H54 (cell line): ENCODE measurements at regions not wholly inside any gene's neighbourhood (a gene's known extent, or its start where the extent isn't known, plus 50 kb on each side); places are given as distances from the start of the nearest gene placed in this dataset.

Experiments
- DNase-seq: peaks from one replicate; pipeline ENCODE4 v3.0.0; 2011; ENCODE audit warnings: low spot score, mixed read lengths; ENCODE audit not compliant: insufficient read length
- FAIRE-seq: peaks from 3 replicates; lab custom pipeline; 2011; peaks lifted over from hg19 to GRCh38; lab: Jason Lieb, UNC
- POLR2A ChIP-seq: IDR thresholded peaks from 2 replicates; pipeline ENCODE4 v1.6.1; 2011; ENCODE audit warnings: low read depth, mild to moderate bottlenecking, low read length

DNA sequence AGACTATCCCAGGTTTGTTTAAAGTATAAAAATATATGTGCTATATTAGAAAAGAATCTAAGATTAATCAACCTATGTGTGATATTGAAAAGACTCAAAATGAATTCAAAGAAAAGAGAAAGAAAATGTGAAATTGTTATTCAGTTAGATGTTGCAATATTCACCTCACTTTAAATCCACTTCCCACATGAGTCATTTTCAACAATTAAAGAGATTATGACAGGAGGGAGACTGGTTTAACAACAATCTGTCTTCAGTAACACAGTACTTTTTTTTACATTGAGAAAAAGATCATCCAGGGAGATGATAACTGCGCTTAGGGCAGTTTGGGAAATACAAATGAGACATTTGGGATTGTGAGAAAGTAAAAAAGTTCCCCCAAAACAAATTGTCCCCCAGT lies 1246.2 kb downstream of the SLITRK1 start:
- no peak for DNase-seq
- no peak for FAIRE-seq
- TF ChIP-seq POLR2A = no peak

DNA sequence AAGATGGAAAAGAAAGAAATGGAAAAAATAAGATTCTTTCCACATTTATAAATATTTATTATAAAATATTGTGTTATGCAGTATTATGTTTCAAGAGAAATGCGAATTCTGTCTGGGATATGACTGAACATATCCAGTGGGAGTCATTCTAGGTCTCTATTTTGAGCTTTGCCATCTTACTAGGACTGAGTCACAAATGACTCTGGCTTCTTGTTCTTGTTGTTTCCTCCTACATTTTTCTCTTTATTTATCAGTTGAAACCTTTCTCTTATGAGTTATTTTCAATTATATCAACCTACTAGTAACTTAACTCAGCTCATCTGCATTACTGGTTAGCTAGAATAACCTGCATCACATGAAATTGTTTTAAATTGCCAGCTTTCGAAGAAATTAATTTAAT lies 1247.3 kb downstream of the SLITRK1 start:
- DNase-seq = no peak
- FAIRE-seq = no peak
- no peak for TF ChIP-seq POLR2A

DNA sequence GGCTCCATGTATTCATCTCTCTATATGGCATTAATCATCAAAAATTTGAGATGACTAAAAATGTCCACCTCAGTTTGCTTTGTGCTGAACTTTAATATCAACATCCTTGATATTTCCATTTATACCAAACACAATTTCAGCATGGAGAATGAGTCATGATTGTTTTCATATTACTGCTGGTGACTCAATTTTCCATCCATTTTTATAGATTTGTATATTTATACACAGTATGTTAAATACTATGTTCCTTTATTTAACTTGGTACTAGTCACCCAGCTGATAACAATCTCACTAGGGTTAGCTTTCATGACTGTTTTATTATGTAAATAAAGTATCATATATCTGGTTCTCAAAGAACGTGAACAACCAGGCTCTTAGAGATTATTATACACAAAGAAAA lies 1255.1 kb downstream of the SLITRK1 start:
- DNase-seq (no peak), FAIRE-seq (no peak)
- no peak for TF ChIP-seq POLR2A

DNA sequence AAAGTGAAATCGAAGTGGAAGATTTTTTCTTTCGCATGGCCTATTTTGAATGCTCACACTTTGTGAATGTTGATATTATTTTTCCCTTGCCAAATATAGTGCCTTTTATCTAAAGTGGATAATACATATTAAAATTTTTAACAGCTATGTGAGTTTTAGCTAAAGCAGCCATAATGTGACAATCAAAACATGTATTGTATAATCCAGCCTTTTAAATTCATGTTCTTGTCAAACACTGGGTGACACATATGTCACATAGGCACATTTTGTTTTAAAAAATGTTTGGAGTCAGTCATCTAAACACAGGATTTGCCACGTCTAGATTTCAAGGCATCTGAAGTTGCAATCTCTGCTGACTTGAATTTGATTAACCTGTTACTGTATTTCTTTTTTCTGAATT lies 1256.6 kb downstream of the SLITRK1 start:
- DNase-seq = no peak
- no peak for TF ChIP-seq POLR2A
- FAIRE-seq = no peak

DNA sequence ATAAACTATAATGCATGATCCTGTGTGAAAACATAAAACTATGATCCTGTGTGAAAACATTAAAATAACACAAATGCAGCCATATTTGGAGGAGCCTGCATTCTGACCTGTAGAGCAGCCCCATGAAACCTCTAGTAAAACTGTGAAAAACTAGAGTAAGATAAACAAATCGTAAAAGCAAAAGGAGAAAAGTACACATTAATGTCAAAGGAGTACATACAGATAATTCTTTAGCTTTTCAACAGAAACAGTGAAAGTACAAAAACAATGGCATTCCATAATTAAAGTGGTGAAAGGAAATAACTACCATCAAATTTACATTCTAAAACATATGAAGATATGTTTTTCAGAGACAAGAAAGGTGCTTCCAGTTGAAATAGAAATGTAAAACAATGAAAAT lies 1267.2 kb downstream of the SLITRK1 start:
- TF ChIP-seq POLR2A = no peak
- FAIRE-seq (peak; percentile 50), DNase-seq (no peak)

DNA sequence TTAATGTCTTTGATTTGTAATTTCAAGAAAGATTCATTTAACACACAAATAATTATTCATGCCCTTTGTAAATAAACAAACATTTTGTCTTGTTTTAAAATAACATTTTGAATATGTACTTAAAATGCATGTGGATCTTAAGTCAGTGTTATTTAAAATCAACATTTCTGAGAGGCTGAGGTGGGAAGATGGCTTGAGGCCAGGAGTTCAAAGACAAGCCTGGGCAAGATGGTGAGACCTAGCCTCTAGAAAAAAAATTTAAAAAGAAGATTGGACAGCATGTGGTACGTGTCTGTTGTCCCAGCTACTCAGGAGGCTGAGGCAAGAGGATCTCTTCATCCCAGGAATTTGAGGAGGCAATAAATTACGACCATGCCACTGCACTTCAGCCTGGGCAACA lies 1268.2 kb downstream of the SLITRK1 start:
- no peak for DNase-seq
- no peak for TF ChIP-seq POLR2A
- FAIRE-seq = no peak

DNA sequence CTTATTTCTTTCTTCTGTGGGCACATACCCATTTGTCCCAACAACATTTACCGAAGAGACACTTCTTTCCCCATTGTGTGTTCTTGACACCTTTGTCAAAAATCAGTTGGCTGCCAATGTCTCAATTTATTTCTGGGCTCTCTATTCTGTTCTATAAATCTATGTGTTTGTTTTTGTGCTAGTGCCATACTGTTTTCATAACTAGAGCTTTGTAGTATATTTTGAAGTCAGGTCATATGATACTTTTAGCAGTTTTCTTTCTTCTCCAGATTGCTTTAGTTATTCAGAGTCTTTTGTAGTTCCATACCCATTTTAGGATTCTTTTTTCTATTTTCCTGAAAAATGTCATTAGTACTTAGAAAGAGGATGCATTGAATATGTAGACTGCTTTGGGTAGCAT lies 1276.3 kb downstream of the SLITRK1 start:
- no peak for FAIRE-seq
- DNase-seq = no peak
- no peak for TF ChIP-seq POLR2A

DNA sequence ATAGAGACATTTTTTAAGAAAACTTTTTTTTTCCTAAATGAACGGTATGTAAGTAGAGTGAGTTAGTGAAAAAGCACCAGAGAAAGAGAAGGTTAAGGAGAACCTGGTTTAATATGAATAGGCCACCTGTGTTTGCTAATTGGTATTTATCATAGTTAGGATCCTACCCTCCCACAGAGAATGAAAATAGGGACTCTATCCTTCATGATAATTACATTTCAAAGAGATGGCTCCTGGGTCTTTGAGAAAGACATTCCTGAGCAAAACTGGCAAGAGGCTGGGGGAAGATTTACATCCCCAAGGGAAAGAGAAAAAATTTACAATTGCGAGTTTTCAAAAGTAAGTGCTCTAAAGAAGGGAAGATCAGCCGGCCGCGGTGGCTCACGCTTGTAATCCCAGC lies 1284.5 kb downstream of the SLITRK1 start:
- DNase-seq = no peak
- TF ChIP-seq POLR2A = no peak
- no peak for FAIRE-seq

DNA sequence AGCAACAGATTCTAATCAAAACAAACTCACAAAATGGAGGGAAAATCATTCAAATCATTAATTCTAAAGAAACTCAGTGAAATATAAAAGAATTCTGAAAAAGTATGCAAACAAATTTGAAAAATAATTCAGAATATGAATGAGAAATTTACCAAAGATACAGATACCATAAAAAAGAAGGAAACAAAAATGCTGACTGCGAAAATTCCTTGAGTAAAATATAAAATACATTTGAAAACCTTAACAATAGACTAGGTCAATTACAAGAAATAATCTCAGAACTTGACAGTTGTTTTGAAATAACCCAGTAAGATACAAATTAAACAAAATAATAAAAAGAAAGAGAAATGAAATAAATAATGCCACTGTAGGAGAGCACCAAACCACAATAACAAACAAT lies 1289.0 kb downstream of the SLITRK1 start:
- DNase-seq (no peak), FAIRE-seq (no peak)
- TF ChIP-seq POLR2A = no peak

DNA sequence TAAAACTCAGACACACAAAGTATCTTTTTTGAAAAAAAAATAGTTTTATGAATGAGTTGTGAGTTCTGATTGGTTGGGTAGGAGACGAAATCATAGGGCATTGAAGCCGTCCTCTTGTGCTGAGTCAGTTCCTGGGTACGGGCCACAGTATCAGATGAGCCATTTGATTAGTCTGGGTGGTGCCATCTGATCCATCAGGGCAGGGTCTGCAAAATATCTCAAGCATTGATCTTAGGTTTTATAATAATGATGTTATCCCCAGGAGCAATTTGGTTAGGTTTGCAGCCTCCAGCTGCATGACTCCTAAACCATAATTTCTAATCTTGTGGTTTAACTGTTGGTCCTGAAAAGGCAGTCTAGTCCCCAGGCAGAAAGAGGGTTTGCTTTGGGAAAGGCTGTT lies 1310.6 kb downstream of the SLITRK1 start:
- no peak for DNase-seq
- no peak for FAIRE-seq
- no peak for TF ChIP-seq POLR2A

DNA sequence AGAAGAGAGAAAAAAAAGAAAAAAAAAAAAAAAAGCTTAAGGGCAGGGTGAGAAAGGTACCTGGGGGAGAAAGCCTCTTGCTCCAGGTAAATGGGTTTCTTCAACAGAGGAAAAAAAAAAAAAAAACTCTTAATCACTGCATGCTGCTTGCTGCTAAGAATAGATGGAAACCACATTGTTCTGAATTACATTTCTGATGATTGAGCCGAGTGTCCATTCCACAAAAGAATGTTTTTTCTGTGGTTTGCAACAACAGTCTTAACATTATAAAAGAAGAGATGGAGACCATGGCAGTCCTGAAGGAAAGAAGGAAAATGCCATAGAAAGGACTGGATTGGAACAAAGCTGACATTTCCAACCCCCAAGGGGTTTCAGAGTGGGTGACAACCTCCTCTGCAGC lies 1312.7 kb downstream of the SLITRK1 start:
- DNase-seq = no peak
- no peak for FAIRE-seq
- TF ChIP-seq POLR2A = no peak

DNA sequence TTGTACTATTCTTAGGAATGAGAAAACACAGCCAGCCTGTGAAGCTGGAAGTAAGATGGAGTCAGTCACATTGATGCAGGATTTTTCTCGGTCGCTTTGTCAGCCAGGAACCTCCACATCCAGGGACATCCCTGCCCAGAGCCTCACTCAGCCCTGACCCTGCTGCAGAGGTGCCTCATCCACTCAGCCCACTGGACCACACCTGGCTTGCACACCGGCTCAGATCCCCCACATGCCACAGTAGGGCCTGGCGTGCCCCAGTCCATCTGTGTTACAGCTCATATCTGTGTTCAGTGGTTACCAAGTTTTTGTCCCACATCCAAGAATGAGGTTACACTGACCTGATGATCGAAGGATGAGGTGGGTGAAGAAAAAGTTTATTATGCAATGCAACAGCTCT lies 1315.4 kb downstream of the SLITRK1 start:
- TF ChIP-seq POLR2A = no peak
- no peak for FAIRE-seq
- DNase-seq = no peak

DNA sequence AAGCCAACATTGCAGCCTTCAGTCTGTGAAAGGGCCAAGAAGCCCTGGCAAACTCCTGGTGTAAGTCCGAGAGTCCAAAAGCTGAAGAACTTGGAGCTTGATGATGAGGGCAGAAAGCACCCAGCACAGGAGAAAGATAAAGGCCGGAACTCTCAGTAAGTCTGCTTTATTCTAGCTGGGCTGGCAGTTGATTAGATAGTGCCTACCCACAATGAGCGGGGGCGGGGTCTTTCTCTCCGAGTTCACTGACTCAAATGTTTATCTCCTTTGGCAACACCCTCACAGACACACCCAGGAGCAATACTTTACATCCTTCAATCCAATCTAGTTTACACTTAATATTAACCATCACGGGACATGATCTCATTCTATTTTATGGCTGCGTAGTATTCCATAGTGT lies 1317.1 kb downstream of the SLITRK1 start:
- no peak for FAIRE-seq
- DNase-seq = no peak
- no peak for TF ChIP-seq POLR2A

DNA sequence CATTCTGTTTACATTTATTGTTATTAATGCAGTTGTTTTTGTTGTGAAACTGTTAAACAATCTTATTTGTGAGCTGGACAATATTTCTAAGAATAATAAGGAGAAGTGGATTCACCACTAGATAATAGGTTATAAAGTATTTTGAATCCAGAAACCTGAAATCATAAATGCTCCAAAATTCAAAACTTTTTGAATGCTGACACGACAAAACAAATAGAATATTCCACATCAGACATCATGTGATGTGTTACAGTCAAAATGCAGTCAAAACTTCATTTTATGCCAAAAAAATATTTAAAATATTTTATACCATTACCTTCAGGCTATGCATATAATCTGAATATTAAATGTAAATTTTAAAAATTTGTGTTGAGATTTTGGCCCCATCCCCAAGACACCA lies 1321.4 kb downstream of the SLITRK1 start:
- TF ChIP-seq POLR2A = no peak
- no peak for DNase-seq
- FAIRE-seq = no peak

DNA sequence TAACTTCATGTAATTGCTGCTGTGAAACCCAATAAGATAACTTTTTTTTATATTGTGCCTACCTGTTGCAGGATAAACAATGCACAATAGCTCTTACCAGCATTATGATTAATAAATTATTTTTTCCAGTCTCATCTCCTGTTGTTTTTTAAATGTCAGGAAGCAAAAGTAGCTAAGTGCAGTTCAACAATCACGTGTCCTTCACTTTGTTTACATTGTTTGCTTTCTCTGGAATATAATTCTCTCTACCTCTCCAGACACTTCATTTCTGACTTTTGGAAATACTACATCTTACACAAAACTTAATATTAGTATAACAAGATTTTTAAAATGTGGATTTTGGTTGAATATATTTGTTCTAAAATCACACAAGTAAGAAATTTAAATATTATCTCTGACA lies 1359.4 kb downstream of the SLITRK1 start:
- DNase-seq (no peak), FAIRE-seq (no peak)
- TF ChIP-seq POLR2A = no peak

DNA sequence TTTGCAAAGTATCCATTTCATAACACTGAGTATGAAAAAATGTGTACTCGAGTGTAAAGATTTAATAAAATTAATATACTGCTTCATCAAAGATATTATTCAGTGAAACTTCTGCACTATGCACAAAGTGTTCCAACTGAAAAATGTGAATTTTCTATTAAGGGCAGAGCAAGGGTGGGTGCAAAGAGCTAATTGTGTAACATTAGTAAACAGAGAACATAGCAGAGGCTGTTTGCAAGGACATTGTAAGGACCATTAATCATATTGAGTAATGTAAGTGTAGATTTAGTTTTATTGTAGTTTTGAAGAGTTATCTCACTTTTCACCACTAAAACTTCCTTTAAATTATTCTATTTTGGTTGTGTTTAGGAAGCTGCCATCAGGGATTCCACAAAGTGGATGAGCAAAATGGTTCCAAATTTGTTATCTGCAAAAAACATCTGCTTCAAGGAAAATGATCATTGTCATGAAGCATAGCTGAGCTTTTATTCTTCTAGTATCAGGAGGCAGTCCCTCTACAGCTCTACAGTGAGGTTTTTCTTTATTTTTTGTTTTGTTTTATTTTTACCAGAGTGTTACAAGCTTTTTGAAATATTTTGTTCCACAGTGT lies 1375.4 kb downstream of the SLITRK1 start:
- no peak for FAIRE-seq
- TF ChIP-seq POLR2A = no peak
- no peak for DNase-seq
